HG03139 (cell line): ENCODE measurements at regions not wholly inside any gene's neighbourhood (a gene's known extent, or its start where the extent isn't known, plus 50 kb on each side); places are given as distances from the start of the nearest gene placed in this dataset.
"Not testable (repeated sequence)": the region's sequence is repeated elsewhere in the genome, so short reads cannot be mapped to it uniquely, and the experiment has no call there.

Experiments
- ATAC-seq: cut with Tn5 transposase; IDR thresholded peaks from one replicate; pipeline ENCODE4 v1.9.1; 2021; ENCODE audit not compliant: unreplicated experiment

- no peak for ATAC-seq
These were observed 323.4 kb upstream of the SFSWAP start for GRCh38 chr12:131387281-131388163.

GRCh38 chr12:131388164-131389053 lies 322.5 kb upstream of the SFSWAP start:
- not testable (repeated sequence) for ATAC-seq

DNA sequence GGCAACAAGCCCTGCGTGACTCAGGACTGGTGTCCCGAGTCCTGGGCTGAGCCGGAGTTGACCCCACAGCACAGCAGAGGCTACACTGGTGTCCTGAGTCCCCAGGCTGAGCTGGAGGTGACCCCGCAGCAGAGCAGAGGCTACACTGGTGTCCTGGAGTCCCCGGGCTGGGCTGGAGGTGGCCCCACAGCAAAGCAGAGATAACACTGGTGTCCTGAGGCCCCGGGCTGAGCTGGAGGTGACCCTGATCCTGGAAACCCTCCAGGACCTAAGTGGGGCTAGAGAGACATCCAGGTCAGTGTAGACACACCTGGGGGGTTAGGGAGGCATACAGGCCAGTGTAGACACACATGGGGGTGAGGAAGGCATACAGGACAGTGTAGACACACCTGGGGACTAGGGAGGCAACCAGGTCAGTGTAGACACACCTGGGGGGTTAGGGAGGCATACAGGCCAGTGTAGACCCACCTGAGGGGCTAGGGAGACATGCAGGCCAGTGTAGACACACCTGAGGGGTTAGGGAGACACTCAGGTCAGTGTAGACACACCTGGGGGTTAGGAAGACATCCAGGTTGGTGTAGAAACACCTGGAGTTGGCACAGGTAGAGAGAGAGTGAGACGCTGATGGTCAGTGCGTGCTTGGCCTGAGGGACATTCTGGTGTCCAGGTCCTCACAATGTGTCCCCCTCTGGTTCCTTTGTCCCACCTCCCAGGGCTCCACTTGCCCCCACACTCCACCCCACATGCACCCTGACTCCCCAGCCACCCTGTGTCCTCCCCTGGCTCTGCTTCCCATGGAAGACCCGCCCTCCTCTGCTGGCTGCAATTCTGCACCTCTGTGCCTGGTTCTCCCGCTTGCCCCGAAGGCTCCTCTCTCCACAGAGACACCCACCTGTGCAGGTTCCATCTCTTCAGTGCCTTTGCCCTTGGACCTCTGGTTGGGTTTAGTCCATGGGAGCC lies 321.6 kb upstream of the SFSWAP start:
- no peak for ATAC-seq

GRCh38 chr12:131390412-131391334 lies 320.2 kb upstream of the SFSWAP start:
- ATAC-seq: no peak

- ATAC-seq: no peak
These were observed 319.5 kb upstream of the SFSWAP start for GRCh38 chr12:131391399-131391798.

DNA sequence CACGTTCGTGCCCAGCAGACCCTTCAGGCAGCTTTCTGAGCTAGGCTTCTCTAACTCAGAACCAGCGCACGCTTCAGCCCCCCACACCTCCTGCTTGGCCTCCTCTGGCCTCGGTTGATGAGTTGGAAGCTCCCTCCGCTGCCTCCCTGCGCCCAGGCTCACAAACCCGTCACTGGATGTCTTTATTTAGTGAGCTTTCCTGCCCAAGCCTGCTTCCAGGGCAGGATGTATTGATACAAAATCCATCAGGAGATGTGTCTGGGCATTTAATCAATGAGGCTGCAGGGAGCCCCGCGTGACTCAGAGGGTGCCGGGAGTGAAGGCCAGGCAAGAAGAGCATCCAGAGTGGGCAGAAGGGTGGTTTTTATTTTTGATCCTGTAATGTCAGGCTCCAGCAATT lies 316.1 kb upstream of the SFSWAP start:
- ATAC-seq: not testable (repeated sequence)

DNA sequence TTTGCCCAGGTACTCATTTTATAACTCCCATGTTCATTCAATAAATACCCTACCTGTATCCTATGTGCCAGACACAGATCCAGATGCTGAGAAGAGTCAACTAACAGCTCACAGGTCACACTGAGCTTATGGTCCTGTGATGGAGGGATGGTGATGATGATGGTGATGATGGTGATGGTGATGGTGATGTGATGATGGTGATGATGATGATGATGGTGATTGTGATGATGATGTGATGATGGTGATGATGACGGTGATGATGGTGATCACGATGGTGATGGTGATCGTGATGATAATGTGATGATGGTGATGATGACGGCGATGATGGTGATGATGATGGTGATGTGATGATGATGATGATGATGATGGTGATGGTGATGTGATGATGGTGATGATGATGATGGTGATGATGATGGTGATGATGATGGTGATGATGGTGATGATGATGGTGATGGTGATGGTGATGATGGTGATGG lies 315.6 kb upstream of the SFSWAP start:
- ATAC-seq: not testable (repeated sequence)

GRCh38 chr12:131395971-131396573 lies 314.8 kb upstream of the SFSWAP start:
- ATAC-seq: no peak

DNA sequence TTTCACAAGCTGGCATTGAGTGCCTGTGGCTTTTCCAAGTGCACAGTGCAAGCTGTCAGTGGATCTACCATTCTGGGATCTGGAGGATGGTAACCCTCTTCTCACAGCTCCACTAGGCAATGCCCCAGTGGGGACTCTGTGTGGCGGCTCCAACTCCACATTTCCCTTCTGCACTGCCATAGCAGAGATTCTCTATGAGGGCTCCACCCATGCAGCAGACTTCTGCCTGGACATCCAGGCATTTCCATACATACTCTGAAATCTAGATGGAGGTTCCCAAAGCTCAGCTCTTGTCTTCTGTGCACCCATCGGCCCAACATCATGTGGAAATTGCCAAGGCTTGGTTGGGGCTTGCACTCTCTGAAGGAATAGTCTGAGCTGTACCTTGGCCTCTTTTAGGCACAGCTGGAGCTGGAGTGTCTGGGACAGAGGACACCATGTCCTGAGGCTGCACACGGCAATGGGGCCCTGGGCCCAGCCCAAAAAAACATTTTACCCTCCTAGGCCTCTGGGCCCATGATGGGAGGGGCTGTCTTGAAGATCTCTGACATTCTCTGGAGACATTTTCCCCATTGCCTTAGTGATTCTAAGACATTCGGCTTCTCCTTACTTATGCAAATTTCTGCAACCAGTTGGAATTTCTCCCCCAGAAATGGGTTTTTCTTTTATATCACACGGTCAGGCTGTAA lies 313.3 kb upstream of the SFSWAP start:
- no peak for ATAC-seq

DNA sequence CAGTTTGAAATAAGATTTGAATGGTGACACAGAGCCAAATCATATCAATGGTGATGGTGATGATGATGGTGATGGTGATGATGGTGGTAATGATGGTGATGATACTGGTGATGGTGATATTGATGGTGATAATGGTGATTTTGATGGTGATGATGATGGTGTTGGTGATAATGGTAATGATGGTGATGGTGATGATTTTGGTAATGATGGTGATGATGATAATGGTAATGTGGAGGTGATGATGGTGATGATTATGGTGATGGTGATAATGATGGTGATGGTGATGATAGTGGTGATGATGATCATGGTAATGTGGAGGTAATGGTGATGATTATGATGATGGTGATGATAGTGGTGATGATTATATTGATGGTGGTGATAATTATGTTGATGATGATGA lies 311.9 kb upstream of the SFSWAP start:
- no peak for ATAC-seq

GRCh38 chr12:131400668-131401294 lies 310.1 kb upstream of the SFSWAP start:
- not testable (repeated sequence) for ATAC-seq

DNA sequence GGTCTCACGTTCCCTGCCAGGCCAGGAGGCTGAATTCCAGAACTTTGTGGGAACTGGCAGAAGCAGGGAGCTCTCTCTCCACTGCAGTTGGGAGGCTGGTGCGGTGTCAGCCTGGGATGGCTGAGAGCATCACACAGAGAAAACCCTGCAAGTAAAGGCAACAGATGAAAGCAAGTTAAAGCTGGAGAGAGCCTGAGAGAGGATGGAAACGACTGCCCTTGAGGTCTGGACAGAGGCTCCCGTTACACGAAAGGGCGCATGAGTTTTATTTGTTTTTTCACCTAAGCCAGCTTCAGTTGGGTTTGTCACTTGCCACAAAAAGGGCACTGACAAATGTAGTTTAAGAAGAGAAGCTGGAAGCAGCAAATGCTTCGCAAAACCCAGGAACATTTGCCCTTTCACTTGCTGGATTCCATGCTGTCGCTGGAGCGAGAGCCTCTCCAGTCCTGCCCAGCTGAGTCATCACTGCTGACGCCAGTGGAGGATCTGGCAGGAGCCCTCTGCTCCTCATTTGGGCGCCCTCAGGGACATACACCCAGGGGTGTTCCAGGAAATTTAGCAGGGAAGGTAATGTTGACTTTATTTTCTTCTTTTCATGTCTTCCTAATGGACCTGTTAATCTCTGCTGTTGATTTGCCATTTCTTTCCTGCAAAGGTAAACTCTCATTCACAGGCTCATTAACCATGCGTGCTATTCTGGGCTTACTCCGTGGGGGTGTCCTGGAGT lies 308.8 kb upstream of the SFSWAP start:
- not testable (repeated sequence) for ATAC-seq

- no peak for ATAC-seq
These were observed 308.0 kb upstream of the SFSWAP start for GRCh38 chr12:131402781-131403396.

DNA sequence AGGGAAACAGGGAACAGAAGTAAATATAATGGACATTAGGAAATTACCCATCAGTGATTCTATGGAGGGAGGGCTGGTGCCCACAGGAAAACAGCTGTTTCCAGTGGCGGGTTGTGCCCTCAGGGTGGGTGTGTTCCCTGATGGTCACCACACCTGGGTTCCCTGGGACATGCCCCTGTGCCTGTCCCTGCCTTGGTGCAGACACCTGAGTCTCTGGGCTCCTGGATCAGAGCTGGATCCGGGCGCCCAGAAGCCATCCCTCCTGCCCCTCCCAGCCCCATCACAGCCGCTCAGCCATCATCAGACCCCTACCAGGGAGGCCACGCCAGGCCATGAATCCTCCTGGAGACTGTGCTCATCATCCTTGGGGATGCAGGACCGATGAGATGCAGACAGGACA lies 307.2 kb upstream of the SFSWAP start:
- no peak for ATAC-seq

DNA sequence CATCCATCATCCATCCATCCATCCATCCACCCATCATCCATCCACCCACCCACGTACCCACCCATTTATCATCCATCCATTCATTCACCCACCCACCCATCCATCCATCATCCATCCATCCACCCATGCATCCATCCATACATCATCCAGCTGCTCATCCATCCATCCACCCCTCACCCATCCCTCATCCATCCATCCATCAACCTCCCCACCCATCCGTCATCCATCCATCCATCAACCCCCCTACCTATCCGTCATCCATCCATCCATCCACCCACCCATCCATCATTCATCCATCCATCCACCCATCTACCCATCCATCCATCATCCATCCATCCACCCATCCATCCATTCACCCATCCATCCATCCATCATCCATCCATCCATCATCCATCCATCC lies 306.2 kb upstream of the SFSWAP start:
- ATAC-seq: no peak

- ATAC-seq: no peak
These were observed 303.5 kb upstream of the SFSWAP start for GRCh38 chr12:131407221-131408035.
